Epithelial cell of prostate (primary cell): ENCODE measurements at regions not wholly inside any gene's neighbourhood (a gene's known extent, or its start where the extent isn't known, plus 50 kb on each side); places are given as distances from the start of the nearest gene placed in this dataset.

ENCODE experiments used
- DNase-seq: peaks from one replicate; pipeline ENCODE4 v3.0.0-alpha.2; 2011; ENCODE audit warnings: low read depth, low spot score
- H3K27ac ChIP-seq: fragments of 450-650 bp; 2 replicates; pipeline ENCODE4 v1.5.1; 2017; ENCODE audit warnings: mild to moderate bottlenecking

DNA sequence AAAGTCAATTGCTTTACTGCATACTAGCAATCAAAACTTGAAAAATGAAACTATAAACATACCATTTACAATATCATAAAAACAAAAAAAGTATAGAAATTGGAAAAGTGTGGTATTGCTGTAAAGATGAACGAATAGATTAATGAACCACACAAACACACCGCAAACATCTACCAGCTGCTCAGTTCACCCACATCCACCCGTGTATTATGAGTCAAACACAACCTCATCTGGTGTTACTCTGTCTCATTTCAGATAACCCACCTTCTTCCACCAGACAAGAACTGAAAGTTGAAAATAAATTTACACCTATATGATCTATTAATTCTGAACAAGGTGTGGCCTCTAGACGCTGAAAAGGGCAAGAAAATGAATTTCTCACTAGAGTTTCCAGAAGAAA lies 53.3 kb downstream of the BLID start:
- no peak for DNase-seq
- H3K27ac ChIP-seq: no peak overlapping the region

DNA sequence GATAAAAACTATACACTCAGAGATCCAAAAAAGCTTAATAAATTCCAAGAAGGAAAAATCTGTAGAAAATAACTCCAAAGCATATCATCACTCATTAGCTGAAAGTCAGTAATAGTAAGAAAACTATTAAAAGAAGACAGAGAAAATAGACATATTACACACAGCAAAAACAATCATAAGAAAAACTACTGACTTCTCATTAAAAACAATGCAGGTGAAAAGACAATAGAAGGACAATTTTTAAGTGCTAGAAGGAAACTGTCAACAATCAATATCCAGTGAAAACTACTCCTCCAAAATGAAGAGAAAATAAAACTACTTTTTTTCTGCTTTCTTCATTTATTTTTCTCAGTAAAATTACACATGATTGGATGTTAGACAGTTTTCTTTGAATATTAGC lies 56.5 kb downstream of the BLID start:
- no peak overlapping the region for H3K27ac ChIP-seq
- DNase-seq: no peak

DNA sequence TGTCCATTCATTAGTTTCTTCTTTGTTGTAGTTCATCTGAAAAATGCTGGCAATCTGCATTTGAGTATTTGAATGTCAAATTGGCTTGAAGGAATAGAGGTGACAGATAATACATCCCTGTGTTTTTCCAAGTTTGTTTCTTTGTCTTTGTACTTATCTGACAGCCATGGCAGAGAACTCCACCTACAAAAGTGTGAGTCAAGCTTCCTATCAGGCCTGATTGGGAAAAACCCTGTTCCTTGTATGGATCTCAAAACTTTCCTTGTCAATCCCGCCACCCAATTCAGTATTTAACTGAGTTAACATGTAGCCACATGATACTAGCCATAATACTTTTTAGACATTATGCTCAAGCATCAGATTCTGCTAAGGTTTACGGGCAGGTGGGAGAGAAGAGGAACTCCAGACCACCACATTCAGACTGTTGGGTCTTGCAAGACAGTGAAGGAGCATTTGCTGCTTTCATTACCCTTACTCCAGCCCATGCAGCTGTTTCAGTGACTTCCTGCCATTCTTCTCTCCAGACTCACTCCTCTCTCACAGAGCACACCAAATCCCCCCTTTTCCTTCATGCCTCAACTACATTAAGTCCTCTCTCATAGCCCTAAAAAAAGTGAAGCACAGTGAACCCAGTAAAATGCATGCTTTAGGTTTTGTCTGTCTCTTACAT lies 65.9 kb downstream of the BLID start:
- no peak overlapping the region for H3K27ac ChIP-seq
- DNase-seq: no peak

DNA sequence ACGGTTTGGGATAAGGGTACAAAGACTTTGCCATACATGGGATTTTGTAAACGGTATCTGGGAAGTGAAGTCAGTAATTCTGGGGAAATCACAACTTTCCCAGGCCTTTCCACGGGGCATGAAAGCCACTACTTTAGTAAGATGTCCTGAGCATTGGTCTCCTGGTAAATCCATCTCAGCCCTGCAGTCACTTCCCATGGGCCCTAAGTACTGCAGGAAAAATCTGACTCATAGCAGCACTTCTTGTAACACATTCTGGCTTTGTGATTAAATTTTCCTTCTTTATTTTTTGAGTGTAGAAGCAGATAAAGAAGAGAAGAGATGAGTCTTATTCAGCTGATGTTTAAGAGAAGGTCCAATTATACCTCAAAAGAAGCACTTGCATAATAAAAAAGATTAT lies 67.6 kb downstream of the BLID start:
- H3K27ac ChIP-seq: no peak overlapping the region
- DNase-seq: no peak

DNA sequence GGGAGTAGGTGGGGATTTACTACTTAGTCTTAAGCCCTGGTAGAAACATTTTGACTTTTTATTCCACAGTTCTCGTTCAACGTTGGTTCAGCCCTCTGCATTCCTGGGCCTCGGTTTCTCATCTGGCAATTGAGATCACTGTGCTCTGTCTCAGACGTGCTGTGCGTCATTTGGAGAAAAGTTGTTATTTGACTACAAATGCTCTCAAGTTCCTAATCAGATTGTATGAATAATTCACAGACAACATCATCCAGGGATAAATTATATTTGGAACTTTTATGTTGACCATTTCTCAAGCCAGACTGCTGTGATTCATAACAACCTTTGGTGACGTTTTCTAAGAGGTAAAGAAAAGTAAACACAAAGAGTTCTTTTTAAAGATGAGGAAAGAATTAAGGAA lies 69.2 kb downstream of the BLID start:
- peak overlapping the region; percentile 80 for H3K27ac ChIP-seq
- DNase-seq: no peak

DNA sequence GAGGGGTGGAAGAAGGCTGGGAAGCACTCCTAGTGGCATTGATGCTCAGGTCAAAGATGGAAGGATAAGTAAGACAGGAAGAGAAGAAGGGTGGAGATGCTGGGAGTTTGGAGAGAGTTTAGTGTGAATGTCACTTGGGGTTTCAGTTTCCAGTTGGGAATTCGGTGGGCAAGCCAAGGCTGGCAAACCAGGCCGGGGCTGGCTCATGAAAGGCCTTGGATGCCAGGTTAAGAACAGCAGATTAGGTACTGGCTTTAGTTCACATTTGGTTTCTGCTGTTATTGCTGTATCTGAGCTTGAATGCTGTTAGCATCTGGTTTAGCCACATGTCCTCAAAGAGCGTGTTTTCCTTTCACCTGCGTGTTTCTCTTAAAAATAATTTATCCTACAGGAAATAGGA lies 69.6 kb downstream of the BLID start:
- no peak for DNase-seq
- H3K27ac ChIP-seq: peak overlapping the region; percentile 80

DNA sequence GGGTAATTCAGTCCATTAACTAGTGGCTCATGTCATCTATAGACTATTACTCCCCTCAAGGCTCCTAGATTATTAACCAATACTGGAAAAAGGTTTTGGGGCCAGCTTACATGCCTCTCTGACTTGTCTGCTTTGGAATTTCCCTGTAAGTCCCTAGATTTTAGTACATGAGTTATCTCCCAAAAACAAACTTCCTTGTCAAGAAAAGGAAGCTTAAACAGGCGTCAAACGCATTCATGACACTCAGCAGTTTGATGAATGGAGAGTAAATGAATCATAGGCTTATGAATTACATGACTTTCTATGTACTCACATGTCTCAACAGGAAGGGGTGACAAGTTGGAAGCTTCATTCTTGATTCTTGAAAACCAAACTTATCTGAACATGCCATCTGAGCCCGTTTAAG lies 70.8 kb downstream of the BLID start:
- peak; percentile 90 for DNase-seq
- peak overlapping the region; percentile 80 for H3K27ac ChIP-seq

DNA sequence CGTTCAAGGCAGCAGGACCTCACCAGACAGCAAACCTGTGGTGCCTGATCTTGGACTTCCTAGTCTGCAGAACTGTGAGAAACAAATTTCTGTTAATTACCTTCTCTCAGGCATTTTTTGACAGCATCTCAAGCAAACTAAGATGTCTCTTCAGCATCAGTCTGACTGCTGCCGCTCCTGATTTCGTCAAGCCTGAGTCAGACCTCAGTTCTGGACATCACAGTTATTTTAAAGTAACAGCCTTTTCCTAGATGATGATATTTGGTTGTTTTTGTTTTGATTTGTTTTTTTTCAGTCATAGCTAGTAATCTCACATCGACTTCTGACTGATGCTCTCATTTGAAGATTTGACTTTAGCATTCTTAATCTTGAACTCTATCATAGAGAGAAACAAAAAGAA lies 71.9 kb downstream of the BLID start:
- no peak for DNase-seq
- peak overlapping the region; percentile 80 for H3K27ac ChIP-seq

DNA sequence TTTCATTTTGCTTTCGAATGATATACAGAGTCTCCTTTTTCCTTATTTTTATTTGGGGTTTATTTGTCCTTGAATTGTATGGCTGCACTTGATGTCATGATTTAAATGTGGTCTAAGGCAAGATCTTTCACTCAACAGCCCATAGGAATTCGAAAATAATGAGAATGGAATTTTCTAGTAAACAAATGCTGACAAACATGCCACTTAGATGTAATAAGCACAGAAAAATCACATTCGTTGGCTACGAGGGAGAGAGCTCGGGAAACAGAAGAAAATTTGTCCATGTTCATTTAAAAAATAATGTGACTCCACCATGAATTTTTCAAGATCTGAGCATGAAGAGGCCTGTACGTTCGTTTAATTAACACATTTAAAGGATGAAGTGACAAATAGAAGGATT lies 73.0 kb downstream of the BLID start:
- DNase-seq: no peak
- no peak overlapping the region for H3K27ac ChIP-seq

DNA sequence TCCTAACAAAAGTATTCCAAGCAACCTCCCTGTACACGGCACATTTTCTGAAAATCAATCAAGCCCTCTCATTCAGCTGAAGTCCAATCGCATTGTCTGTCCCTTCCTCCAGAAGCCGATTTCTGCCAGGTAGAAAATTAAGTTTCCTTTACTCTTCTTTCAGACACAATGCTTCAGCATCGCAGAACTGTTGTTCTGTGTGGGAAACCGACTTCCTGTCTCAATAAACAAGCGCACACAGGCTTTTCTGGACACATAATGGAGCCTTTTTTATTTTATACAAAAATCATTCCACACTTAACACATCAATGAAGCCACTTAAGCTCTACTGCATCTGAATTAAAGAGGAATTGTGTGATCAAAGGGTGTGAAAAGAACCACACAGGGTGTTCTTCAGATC lies 75.6 kb downstream of the BLID start:
- no peak for DNase-seq
- H3K27ac ChIP-seq: no peak overlapping the region

DNA sequence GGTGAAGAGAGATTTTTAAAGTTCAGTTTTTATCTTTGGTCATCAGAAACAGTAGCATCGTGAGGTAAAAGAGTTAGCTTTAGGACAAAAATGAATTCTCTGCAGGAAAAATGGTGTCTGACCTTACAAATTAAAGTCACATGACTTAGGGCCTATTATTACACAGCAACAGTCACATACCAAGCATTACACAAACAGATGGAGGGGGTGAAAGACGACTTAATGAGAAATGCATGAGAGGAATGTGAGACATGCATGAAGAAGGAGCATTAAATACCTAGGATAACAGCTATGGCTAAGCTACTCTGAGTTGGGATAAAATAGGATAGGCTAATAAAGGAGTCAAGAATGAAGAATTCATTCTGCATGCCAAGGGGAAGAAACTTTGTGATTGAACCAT lies 77.5 kb downstream of the BLID start:
- no peak overlapping the region for H3K27ac ChIP-seq
- no peak for DNase-seq

DNA sequence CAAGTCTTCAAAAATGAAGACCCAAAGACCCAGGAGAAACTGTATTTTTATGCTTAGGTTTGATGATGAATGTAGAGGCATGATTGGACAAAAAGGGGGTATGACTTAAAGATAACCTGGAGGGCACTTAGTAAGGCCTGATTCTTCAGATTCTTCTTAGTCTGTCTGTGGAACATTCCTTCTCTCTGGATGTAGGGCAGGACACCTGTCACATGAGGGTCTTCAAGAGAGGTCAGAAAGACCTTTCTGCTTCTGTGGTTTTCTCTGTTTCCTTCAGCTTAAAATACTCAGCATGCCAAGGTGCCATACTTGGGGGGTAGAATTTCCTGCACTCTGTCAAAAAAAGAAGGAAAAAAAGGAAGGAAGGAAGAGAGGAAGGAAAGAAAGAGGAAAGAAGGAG lies 78.1 kb downstream of the BLID start:
- no peak for DNase-seq
- no peak overlapping the region for H3K27ac ChIP-seq

DNA sequence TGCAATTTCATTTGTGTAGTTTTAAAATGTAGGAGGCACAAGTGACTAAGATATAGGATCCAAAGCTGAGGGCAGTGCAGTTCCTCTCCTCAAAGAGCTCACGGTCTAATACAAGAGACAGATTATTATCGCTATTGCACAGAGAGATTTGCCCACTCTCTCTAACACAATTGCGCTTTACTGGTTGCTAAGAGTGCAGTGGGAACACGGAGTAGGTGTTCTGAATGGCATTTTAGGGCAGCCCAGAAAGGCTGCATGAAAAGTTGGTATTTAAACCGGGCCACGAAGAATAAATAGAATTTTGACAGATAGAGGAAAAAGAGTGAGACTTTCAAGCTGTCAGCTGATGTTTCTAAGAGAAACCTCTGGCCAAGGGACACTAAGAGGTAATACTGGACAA lies 79.5 kb downstream of the BLID start:
- no peak overlapping the region for H3K27ac ChIP-seq
- DNase-seq: no peak

DNA sequence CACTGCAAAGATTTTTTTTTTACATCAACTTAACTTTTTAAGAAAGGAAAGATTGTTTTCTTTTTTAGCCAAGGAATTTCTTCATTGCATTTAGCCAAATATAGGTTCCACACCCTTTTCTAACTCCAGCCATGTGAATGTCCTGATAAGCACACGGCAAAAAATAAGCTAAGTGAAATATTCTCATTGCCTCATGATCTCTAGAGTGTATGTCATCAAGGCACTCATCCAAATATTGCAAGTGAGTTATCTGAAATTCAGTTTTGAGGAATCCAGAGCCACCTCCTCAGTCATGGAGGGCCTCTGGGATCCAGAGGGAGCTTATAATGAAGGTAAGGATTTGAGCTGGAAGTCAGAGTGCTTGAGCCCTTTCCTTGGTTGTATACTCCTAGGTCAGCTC lies 80.0 kb downstream of the BLID start:
- no peak overlapping the region for H3K27ac ChIP-seq
- no peak for DNase-seq

DNA sequence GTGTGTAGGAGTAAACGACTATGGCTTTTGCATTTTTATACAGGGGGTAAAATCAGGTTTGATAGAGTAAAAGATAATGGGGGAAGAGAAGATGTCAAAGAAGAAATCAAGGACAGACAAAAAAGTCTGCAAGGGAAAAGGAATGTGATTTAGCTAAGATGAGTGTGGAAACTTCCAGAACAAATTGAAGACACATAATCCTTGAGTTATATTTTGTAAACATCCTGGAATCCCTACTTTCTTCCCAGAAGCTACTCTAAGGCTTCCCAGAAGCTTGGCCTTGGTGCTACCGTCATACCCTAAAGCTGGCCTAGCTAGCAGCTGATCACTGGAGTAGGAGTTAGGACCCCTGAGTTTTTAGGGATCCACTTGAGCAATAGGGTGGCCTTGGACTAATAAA lies 82.4 kb downstream of the BLID start:
- no peak overlapping the region for H3K27ac ChIP-seq
- DNase-seq: no peak

DNA sequence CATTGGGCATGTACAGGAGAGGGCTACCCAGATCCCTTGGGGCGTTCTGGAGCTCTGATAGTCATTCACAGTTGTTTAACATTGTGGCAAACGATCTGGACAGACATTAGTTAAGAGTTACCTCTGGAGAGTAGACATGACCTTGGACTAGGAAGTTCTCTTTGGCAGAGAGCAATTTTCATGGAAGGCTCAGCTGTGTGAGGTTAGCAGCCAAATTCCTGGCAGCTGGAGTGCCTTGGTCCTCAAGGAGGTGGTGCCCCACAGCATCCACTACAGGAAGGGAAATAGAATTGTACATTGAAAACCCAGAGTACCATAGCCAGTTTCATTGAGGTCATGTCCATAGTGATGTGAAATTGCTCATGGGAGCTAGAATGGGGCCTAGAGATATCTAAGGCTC lies 82.8 kb downstream of the BLID start:
- no peak overlapping the region for H3K27ac ChIP-seq
- no peak for DNase-seq

DNA sequence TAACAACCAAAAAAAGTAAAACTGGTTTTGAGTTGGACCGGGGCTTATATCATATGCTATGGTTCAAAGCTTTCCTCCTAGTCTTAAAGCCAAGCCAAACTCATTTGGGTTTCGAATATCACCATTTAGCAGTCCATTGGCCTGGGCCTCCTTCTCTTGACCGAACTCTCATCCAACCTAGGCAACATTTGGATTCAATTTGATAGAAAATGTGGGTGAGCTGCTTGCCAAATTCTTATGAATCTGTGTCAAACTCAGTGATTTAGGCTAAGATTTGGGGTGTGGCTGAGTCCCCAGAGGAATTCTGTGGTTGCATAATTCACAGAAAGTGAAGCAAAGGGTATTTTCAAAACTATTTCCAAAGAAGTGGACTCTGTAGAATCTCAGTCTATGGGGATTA lies 83.7 kb downstream of the BLID start:
- no peak overlapping the region for H3K27ac ChIP-seq
- DNase-seq: no peak

DNA sequence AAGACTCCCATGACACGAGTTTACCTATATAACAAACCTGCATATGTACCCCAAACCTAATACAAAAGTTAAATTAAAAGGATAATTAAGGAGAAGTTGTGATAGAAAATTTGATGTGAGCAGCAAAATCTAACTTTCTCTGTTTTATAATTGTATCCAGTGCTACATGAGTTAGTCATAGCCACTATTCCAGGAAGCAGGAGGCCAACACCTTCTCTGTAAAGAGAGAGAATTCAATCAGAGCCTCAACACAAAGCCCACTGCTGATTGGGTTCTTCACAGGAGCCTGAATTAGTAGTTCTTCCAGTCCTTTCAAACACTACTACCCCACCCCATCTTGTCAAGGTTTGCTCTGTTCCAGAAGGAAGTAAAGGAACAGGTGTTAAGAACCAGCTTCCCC lies 84.2 kb downstream of the BLID start:
- no peak for DNase-seq
- no peak overlapping the region for H3K27ac ChIP-seq

DNA sequence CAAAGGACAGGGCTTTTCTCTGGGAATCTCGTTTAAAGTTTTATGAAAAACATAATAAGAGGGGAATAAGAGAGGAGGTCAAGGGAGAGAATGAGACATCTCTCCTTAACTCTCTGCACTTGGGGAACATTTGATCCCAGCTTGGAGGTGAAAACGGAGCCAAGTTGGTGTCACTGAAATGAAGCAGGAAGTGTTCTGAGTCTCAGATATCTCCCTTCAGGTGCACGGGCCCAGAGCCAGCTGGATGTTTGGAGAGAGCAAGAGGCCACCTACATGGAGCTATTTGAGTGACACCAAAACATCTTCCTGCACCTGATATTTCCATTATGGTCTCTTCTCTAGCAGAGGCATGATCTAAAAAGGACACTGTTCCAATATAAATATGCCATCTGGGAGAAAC lies 85.7 kb downstream of the BLID start:
- no peak for DNase-seq
- H3K27ac ChIP-seq: no peak overlapping the region

DNA sequence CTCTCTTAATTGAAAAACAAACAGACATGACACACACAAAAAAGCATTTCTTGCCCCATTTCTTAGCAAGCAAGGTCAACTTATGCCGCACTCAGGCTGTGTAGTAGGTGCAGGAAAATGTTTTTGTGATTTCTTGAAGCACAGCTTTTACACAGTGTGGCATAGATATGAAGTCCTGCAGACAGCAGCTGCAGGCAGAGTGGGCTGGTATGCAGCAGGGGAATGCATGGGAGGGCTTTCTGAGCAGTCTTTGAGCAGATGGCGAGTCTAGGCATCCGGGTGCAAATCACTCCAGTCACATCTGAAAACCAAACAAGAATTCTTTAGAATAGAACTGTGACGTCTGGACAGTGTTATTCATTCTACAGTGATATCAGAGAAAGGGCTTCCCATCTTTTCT lies 87.5 kb downstream of the BLID start:
- H3K27ac ChIP-seq: no peak overlapping the region
- no peak for DNase-seq

DNA sequence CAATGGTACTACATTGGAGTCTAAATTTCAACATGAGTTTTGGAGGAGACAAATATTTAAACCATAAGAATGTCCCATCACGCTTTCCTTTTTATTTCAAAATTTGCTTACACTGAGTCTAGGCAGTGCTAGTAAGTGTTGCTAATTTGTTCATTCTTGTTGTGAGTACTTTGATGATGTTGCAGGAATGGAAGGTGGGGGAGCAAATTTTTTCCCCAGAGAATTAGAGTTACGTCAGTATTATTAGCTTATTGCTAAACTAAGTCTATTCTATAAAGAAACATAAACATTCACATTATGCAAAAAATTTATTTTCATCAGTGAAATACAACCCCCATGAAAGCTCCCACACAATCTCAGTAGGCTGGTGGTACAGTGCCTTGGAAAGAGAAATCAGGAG lies 88.0 kb downstream of the BLID start:
- no peak overlapping the region for H3K27ac ChIP-seq
- DNase-seq: no peak

DNA sequence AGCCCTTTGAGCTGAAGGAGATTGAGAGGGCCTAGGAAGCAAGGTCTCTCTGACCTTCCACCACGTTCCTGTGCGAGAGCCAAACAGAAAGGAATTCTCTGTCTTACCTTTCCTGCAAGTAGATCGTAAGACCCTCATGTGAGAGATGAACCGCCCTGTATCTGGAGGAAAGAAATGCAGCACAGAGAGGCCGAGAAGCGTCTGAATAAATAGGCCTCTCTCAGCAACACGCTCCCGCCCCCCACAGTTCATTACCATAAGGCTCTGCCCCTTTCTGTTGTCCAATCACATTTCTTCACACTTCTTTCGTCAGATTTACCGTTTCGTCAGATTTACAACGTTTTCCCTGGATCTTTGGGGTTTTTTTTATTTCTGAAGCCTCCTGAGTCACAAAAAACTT lies 90.3 kb downstream of the BLID start:
- DNase-seq: no peak
- H3K27ac ChIP-seq: no peak overlapping the region

DNA sequence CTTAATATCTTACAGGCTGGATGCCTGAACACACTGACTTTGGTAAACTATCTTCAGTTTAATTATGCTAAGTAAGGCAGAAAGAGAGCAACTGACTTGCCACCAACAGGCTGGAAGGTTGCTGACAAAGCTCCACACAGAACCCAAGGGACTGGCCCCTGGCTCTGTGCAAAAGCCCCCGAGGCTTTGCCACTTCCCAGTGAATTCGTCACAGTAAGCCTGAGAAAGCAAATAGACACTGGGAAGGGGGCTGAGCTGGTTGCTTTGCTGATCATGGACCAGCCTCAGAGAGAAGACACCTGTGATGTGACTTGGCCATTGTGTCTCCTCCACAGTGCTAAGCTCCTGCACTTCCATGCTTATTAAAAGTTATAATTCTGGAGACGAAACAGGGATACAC lies 91.7 kb downstream of the BLID start:
- DNase-seq: no peak
- H3K27ac ChIP-seq: no peak overlapping the region
